GM12801 (cell line): ENCODE measurements at regions not wholly inside any gene's neighbourhood (a gene's known extent, or its start where the extent isn't known, plus 50 kb on each side); places are given as distances from the start of the nearest gene placed in this dataset.

Experiments used
- CTCF ChIP-seq: IDR thresholded peaks from one replicate; pipeline ENCODE4 v1.5.1; 2011; ENCODE audit warnings: control low read depth; ENCODE audit not compliant: insufficient read length; ENCODE audit errors: extremely low read depth

DNA sequence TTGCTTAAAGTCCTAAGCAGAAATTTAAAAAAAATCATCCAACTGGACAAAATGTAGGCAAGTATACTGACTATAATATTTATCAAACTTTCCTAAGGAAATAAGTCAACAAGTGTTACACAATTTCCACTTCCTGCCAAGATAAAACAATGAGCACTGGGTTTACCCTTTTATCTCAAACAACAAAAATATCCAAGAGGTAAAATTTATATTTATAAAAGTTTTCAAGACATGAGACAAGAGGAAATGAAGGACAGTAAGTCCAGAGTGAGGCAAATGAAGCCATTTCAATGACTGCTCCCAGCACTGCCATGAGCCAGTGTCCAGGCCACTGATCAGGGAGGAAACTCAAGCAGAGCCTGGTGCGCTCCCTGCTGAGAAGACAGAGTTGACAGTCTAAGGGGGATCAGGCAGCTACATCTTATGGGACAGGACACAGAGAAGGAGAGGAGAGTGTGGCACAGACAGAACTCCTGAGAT, 439.4 kb downstream of the RAP2B start:
- no peak for TF ChIP-seq CTCF

DNA sequence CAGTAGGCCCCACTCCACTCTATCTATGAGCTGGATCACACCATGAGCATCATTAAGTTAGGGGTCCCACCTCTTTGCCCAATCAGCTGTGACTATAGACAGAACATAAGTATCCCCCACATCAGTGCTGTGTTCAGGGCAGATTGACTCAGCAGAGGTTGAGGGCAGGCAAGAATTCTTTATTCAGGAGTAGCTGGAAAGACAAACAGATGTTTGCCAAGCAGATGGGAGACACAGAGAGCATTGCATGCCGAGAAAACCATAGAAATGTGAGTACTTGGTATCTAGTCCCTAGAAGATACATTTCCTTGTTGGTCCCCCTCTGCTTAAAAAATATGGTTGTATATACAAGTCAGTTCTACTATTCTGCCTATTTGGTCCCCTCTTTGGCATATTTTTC, 440.8 kb downstream of the RAP2B start:
- no peak for TF ChIP-seq CTCF

- TF ChIP-seq CTCF, result no peak
Measured at GRCh38 chr3:153614140-153614539, 452.1 kb downstream of the RAP2B start.

GRCh38 chr3:153614563-153614962, 452.5 kb downstream of the RAP2B start:
- no peak for TF ChIP-seq CTCF

- no peak for TF ChIP-seq CTCF
Measured at GRCh38 chr3:153615863-153616262, 453.8 kb downstream of the RAP2B start.

- TF ChIP-seq CTCF, result no peak
Measured at GRCh38 chr3:153617463-153617862, 455.4 kb downstream of the RAP2B start.

- TF ChIP-seq CTCF, result no peak
Measured at GRCh38 chr3:153618176-153618575, 456.1 kb downstream of the RAP2B start.

GRCh38 chr3:153619268-153619667, 457.2 kb downstream of the RAP2B start:
- no peak for TF ChIP-seq CTCF
